ENCODE measurements at regions not wholly inside any gene's neighbourhood (a gene's known extent, or its start where the extent isn't known, plus 50 kb on each side); places are given as distances from the start of the nearest gene placed in this dataset.
"Not testable (repeated sequence)": the region's sequence is repeated elsewhere in the genome, so short reads cannot be mapped to it uniquely, and the experiment has no call there.

DNA sequence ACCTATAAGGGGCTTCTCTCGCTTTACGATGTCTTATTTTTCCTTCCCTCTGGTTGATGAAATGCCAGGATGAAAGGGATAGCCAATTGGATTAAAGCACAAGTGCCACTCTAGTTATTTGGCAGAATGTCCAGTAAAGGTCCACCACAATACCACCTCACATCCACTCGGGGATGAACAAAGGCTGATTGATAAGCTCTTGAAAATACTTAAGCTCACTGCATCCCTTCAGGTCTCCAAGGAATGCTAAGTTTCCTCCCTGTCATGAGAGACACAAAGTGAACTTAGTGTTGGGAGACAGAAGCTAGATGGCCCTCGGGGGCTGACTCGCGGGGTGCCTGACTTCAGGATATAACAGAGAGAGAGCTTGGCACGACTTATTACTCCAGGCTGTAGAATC lies 185.9 kb upstream of the ZNF644 start:
- H3K4me3 ChIP-seq; H3K9me3 ChIP-seq; H3K27ac ChIP-seq; H3K27me3 ChIP-seq; H3K36me3 ChIP-seq; H3K4me1 ChIP-seq; intact Hi-C loops (cut with DNase I); DNase-seq: not testable (repeated sequence)
- 87 to 90% methylated on average over 7 of the region's 7 CpGs for WGBS, 2 donors

DNA sequence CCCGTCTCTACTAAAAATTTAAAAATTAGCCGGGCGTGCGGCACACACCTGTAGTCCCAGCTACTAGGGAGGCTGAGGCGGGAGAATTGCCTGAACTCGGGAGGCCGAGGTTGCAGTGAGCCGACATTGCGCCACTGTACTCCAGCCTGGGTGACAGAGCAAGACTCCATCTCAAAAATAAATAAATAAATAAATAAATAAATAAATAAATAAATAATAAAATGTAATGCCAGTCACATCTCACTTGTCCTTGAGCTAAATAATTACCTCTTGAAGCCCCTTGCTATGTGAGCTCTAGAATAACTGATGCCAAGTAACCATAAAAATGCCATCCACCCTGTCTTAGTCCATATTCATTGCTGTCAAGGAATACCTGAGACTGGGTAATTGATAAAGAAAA lies 182.3 kb upstream of the ZNF644 start:
- DNase-seq; intact Hi-C loops (cut with DNase I): not testable (repeated sequence)
- 96 to 98% methylated on average over 9 of the region's 9 CpGs for WGBS, 2 donors

DNA sequence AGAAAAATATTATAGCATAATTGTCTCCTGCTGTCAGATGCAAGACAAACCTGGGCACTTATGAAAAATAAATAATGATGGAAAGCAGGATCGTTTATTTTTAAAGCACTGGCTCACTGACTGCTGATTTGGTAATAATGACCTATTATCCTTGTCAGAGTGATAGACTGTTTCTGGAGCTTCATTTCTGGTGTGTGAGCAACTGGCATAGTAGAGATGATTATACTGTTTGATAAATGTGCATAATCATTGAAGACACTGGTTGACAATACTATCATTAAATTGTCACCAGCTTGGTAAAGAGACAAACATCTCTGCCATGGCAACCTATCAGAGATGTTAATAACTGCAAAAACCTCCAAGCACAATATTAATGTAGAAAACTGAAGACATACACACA lies 179.9 kb upstream of the ZNF644 start:
- intact Hi-C loops (cut with DNase I), result no loop called here
- no peaks in the 10 kb centered on the region for H3K27me3 ChIP-seq
- no peaks in the 10 kb centered on the region for H3K36me3 ChIP-seq
- H3K4me3 ChIP-seq, result no peak overlapping the region
- 68 to 73% methylated on average over 1 of the region's 1 CpG for WGBS, 2 donors
- H3K9me3 ChIP-seq, result no peaks in the 10 kb centered on the region
- H3K4me1 ChIP-seq, result no peaks in the 10 kb centered on the region
- TF ChIP-seq POLR2AphosphoS5 (IDR thresholded peaks at IDR 0.05) (no peak), POLR2A (IDR thresholded peaks at IDR 0.05) (no peak), EP300 (IDR thresholded peaks at IDR 0.05) (no peak)
- TF ChIP-seq, protein P1, sequence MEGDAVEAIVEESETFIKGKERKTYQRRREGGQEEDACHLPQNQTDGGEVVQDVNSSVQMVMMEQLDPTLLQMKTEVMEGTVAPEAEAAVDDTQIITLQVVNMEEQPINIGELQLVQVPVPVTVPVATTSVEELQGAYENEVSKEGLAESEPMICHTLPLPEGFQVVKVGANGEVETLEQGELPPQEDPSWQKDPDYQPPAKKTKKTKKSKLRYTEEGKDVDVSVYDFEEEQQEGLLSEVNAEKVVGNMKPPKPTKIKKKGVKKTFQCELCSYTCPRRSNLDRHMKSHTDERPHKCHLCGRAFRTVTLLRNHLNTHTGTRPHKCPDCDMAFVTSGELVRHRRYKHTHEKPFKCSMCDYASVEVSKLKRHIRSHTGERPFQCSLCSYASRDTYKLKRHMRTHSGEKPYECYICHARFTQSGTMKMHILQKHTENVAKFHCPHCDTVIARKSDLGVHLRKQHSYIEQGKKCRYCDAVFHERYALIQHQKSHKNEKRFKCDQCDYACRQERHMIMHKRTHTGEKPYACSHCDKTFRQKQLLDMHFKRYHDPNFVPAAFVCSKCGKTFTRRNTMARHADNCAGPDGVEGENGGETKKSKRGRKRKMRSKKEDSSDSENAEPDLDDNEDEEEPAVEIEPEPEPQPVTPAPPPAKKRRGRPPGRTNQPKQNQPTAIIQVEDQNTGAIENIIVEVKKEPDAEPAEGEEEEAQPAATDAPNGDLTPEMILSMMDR (IDR thresholded peaks at IDR 0.05), result no peak
- DNase-seq, result no peak
- no peak overlapping the region for H3K27ac ChIP-seq

More for the DNA sequence above, 182.3 kb upstream of the ZNF644 start:
- H3K4me3 ChIP-seq, H3K9me3 ChIP-seq, H3K4me1 ChIP-seq, H3K27me3 ChIP-seq, H3K36me3 ChIP-seq, H3K27ac ChIP-seq: not testable (repeated sequence)

DNA sequence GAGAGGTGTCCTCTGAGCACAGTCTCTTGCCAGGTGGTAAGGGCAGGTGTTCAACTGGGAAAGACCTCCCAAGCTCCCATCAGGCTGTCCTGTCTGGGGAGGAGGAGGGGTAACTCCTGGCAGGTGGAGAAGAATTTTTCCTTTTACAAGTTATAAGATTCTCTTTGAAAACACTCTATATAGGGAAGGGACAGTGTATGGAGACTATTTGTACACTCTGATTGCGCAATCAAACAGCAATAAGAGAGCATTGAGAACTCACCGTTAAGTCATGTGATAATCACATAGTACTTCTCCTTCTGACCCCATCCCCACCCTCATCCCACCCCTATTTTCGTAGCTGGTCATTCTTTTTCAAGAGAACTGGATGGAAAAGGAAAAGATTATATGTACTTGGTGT lies 179.3 kb upstream of the ZNF644 start:
- TF ChIP-seq EP300 (IDR thresholded peaks at IDR 0.05) (no peak), POLR2AphosphoS5 (IDR thresholded peaks at IDR 0.05) (no peak), POLR2A (IDR thresholded peaks at IDR 0.05) (no peak)
- TF ChIP-seq, protein P1 (IDR thresholded peaks at IDR 0.05), result no peak
- intact Hi-C loops (cut with DNase I), result no loop called here

DNA sequence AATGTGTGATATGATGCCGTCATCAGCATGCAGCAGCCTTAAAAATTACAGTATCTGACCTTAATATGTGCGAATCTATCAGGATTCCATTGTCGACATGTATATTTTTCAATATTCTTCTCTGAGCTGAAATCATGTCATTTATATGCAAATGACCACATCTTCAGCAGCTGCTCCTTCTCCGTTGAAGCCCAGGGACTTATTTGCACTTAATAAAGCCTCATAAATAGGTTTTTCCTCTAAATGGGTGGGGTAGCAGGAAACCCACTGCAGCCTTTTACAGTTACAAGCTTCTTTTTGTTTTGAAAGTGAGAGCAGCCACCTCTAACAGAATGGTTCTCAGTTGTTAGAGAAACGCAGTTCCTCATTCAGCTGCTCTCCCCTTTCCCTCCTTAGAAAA lies 178.8 kb upstream of the ZNF644 start:
- H3K27ac ChIP-seq, result no peak overlapping the region

More for the DNA sequence above, 179.3 kb upstream of the ZNF644 start:
- Histone ChIP-seq H3K9me3 (no peaks in the 10 kb centered on the region), H3K27ac (no peak overlapping the region), H3K27me3 (no peaks in the 10 kb centered on the region), H3K36me3 (no peaks in the 10 kb centered on the region), H3K4me1 (no peaks in the 10 kb centered on the region), H3K4me3 (no peak overlapping the region)
- 35 to 51% methylated on average over 3 of the region's 3 CpGs for WGBS, 2 donors
- no peak for DNase-seq

DNA sequence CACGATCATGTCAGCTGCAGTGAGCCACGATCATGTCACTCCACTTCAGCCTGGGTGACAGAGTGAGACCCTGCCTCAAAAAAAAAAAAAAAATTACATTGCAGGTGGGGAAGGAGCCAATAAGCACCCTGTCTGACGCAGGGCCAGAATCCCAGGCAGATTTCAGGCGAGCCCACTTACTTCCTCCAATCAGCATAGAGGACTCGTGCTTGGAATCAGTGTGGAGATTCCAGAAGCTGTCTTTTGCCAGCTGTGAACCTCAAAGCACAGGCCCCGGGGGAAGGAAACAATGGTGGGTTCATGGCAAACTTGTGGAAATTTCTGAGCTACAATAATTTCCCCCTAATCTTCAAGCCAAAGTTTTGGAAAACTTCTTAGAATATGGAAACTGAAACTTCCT lies 178.2 kb upstream of the ZNF644 start:
- DNase-seq, result no peak
- intact Hi-C loops (cut with DNase I), result no loop called here
- H3K4me3 ChIP-seq, result no peak overlapping the region
- no peaks in the 10 kb centered on the region for H3K36me3 ChIP-seq
- no peaks in the 10 kb centered on the region for H3K27me3 ChIP-seq
- H3K4me1 ChIP-seq, result no peaks in the 10 kb centered on the region
- TF ChIP-seq, protein P1 (IDR thresholded peaks at IDR 0.05), result no peak
- TF ChIP-seq POLR2A (IDR thresholded peaks at IDR 0.05) (no peak), EP300 (IDR thresholded peaks at IDR 0.05) (no peak), POLR2AphosphoS5 (IDR thresholded peaks at IDR 0.05) (no peak)
- no peak overlapping the region for H3K27ac ChIP-seq
- no peaks in the 10 kb centered on the region for H3K9me3 ChIP-seq
- 75 to 85% methylated on average over 6 of the region's 6 CpGs for WGBS, 2 donors

More for the DNA sequence above, 178.8 kb upstream of the ZNF644 start:
- no peak overlapping the region for H3K4me3 ChIP-seq
- 71 to 75% methylated on average over 5 of the region's 5 CpGs for WGBS, 2 donors
- TF ChIP-seq, protein P1 (IDR thresholded peaks at IDR 0.05), result no peak
- no peak for TF ChIP-seq EP300 (IDR thresholded peaks at IDR 0.05)
- TF ChIP-seq POLR2AphosphoS5 (IDR thresholded peaks at IDR 0.05), result no peak
- no peak for TF ChIP-seq POLR2A (IDR thresholded peaks at IDR 0.05)
- no peaks in the 10 kb centered on the region for H3K27me3 ChIP-seq
- DNase-seq, result no peak
- no peaks in the 10 kb centered on the region for H3K9me3 ChIP-seq
- H3K4me1 ChIP-seq, result no peaks in the 10 kb centered on the region
- no peaks in the 10 kb centered on the region for H3K36me3 ChIP-seq
- intact Hi-C loops (cut with DNase I), result no loop called here
